ENCODE measurements at regions not wholly inside any gene's neighbourhood (a gene's known extent, or its start where the extent isn't known, plus 50 kb on each side); places are given as distances from the start of the nearest gene placed in this dataset.

DNA sequence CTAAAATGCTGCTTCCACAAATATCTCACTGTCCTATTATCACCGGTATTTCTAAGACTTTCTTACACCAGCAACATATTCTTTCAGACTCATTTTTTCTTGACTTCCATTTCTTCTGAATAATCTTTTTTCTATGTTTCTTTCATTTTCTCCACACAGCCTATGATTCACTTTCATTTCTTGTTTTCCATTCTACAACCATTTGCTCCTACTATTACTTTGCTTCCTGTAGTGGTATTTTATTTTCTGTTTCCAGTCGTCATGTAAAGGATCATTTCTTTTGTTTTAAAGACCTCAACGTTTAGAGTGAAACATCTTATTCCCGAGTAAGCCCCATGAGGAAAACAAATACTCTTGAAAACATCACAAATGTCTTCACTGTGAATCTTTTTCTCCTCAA lies 182.2 kb upstream of the MDGA2 start:
- TF ChIP-seq, protein P1, sequence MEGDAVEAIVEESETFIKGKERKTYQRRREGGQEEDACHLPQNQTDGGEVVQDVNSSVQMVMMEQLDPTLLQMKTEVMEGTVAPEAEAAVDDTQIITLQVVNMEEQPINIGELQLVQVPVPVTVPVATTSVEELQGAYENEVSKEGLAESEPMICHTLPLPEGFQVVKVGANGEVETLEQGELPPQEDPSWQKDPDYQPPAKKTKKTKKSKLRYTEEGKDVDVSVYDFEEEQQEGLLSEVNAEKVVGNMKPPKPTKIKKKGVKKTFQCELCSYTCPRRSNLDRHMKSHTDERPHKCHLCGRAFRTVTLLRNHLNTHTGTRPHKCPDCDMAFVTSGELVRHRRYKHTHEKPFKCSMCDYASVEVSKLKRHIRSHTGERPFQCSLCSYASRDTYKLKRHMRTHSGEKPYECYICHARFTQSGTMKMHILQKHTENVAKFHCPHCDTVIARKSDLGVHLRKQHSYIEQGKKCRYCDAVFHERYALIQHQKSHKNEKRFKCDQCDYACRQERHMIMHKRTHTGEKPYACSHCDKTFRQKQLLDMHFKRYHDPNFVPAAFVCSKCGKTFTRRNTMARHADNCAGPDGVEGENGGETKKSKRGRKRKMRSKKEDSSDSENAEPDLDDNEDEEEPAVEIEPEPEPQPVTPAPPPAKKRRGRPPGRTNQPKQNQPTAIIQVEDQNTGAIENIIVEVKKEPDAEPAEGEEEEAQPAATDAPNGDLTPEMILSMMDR (conservative IDR thresholded peaks at IDR 0.05; ENCODE audit: low read length) = no peak
- DNase-seq (ENCODE audit: low read depth) = no peak
- no peak overlapping the region for H3K4me3 ChIP-seq (ENCODE audit: low read length)

DNA sequence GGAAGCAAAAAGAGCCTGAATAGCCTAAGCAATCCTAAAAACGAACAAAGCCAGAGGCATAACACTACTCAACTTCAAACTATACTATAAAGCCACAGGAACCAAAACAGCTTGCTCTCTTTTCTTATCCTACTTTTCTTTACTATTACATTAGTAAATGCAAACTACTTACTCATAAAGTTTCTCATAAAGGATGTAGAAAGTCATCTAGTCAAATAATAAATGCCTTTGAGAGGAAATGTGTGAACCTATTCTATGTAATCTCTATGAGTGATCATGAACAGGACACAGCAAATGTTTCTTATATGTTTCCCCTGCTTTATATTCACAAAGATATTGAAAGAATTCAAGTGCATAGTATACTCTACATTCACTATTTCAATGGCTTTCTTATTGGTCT lies 176.9 kb upstream of the MDGA2 start:
- no peak for DNase-seq (ENCODE audit: low read depth)
- no peak overlapping the region for H3K4me3 ChIP-seq (ENCODE audit: low read length)
- TF ChIP-seq, protein P1 (conservative IDR thresholded peaks at IDR 0.05; ENCODE audit: low read length) = no peak

DNA sequence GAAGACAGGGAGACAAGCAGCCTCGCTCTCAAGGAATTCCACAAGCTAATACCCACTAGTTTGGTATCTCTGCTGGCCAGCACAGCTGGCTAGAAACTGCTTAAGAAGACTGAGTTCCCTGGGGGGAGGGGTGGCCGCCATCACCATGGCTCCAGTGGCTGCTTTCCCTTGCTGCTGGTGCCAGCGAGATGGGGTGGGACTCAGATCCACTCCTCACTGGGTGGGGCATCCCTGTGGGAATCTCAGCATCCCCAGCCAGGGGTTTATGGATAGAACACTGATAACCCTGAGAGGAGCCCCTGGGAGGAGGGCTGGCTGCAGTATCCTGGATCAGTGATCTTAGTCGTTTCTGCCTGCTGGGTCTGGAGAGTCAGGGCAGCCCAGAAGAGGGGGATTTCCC lies 170.6 kb upstream of the MDGA2 start:
- no peak for DNase-seq (ENCODE audit: low read depth)
- TF ChIP-seq, protein P1 (conservative IDR thresholded peaks at IDR 0.05; ENCODE audit: low read length) = no peak
- H3K4me3 ChIP-seq (ENCODE audit: low read length) = no peak overlapping the region

DNA sequence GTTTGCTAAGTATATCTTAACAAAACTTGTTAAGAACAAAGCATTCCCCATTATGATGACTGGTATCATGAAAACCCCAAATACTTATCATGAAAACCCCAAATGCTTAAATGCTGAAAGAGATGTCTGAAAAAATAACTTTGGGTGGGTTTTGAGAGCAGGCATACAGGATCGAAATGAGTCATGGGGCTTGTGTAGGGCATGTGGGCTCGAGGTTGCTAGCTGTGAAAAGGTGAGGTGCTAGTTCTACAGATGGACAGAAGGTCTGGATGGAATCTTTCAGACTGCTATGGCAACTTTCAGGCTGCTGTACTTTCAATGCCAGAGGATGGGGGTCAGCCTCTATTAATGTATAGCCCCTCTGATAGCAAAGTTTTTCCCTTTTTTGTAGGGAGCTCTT lies 167.8 kb upstream of the MDGA2 start:
- no peak for DNase-seq (ENCODE audit: low read depth)
- TF ChIP-seq, protein P1 (conservative IDR thresholded peaks at IDR 0.05; ENCODE audit: low read length) = no peak
- no peak overlapping the region for H3K4me3 ChIP-seq (ENCODE audit: low read length)

DNA sequence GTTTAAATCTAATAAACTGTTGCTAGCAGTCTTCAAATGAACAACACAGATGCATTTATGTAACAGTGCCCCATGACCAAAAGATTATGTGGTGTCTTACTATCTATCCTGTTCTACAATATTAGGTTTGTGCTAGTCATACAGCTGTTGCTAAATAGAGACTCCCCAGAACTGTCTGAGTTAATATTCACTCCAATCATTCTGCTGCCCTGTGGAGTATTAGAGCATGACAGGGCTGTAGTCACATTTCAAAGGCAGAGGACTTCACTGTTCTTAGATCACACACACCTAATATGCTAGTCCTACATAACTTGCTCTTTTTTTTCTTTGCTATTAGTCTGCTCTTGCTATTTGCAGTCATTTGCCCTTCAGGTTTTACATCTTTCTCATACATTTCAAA lies 157.6 kb upstream of the MDGA2 start:
- DNase-seq (ENCODE audit: low read depth) = no peak
- H3K4me3 ChIP-seq (ENCODE audit: low read length) = no peak overlapping the region
- TF ChIP-seq, protein P1 (conservative IDR thresholded peaks at IDR 0.05; ENCODE audit: low read length) = no peak

DNA sequence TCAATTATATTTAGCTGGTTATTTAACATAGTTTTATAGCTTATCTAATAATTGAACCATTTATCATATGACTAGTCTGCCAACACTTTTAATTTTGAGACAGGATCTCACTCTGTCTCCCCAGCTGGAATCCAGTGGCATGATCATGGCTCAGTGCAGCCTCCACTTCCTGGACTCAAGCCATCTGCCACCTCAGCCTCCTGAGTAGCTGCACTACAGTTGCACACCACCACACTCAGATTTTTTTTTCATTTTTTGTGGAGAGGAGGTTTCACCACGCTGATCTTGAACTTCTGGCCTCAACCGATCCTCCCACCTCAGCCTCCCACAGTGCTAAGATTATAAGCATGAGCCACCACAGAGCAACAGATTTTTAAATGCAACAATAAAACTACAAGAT lies 151.4 kb upstream of the MDGA2 start:
- no peak for DNase-seq (ENCODE audit: low read depth)
- H3K4me3 ChIP-seq (ENCODE audit: low read length) = no peak overlapping the region
- TF ChIP-seq, protein P1 (conservative IDR thresholded peaks at IDR 0.05; ENCODE audit: low read length) = no peak

DNA sequence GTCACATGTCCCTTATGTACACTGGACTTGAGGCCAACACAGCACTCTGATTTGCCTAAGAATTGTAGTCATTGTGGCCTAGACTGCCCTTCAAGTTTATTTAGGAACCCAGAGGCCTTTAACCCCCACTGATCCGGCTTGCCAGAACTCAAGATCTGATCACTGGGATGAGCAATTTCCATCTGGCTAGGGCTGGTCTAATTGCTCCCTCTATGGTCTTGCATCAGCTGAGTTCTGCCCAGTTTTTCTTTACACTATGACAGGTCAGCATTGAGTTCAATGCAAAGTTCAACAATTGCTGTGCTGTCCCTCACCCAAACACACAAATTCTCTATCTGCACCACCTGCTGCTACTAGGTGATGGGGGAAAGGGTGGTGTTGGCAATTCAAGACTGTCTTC lies 146.9 kb upstream of the MDGA2 start:
- TF ChIP-seq, protein P1 (conservative IDR thresholded peaks at IDR 0.05; ENCODE audit: low read length) = no peak
- DNase-seq (ENCODE audit: low read depth) = no peak
- H3K4me3 ChIP-seq (ENCODE audit: low read length) = no peak overlapping the region

Measured in AG10803 (cell line).